ENCODE measurements at regions not wholly inside any gene's neighbourhood (a gene's known extent, or its start where the extent isn't known, plus 50 kb on each side); places are given as distances from the start of the nearest gene placed in this dataset.
"Not testable (repeated sequence)": the region's sequence is repeated elsewhere in the genome, so short reads cannot be mapped to it uniquely, and the experiment has no call there.

DNA sequence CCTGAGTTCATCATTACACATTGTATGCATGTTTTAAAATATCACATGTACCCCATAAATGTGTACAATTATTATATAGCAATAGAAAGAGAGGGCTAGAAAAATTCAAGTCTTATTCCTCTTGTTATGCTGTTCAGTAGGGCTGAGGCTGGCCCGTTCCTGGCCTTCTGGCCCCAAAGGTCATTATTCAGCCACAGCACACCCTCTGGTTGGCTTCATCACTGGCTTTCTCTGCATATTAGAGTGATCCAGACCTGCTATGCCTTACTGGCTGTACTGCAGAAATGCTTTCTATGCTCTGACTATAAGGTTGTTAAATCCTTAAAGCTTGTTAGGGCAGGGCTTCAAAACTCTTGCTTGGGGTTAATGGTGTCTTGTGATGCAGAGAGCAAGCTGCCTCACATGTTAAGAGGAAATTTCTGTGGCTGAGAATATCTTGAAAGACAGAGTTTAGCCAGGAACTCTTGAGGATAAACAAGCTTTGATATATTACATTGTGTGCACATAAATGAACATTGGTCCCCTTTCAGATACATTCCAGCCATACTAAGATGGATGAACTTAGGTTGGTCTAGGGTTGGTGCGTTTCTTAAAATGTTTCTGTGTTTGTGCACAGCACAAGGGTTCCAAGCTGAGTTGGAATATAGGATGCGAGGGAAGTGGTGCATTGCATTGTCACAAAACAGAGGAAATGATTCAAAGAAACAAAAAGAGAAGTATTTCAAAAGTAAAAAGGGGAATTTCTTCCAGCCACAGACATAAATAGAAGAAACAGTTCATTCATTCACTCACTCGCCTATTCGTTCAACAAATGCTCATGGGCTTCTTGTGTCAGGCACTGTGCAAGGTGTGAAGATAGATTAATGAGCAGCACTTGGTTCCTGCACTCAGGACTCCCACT, 61.6 kb upstream of the WDR11 start:
- H3K4me3 Mint-ChIP-seq: no peak overlapping the region
- ATAC-seq (no peak), DNase-seq (no peak)
- H3K4me1 Mint-ChIP-seq (ENCODE audit: low read depth): no peaks in the 10 kb centered on the region
- no peaks in the 10 kb centered on the region for H3K36me3 Mint-ChIP-seq (ENCODE audit: low read depth)
- peaks cover 3% of the 10 kb centered on the region for H3K27me3 Mint-ChIP-seq
- CTCF ChIA-PET: no interaction called here
- H3K27ac Mint-ChIP-seq: no peak overlapping the region
- intact Hi-C loops (cut with micrococcal nuclease): no loop called here
- TF ChIP-seq, protein P1, sequence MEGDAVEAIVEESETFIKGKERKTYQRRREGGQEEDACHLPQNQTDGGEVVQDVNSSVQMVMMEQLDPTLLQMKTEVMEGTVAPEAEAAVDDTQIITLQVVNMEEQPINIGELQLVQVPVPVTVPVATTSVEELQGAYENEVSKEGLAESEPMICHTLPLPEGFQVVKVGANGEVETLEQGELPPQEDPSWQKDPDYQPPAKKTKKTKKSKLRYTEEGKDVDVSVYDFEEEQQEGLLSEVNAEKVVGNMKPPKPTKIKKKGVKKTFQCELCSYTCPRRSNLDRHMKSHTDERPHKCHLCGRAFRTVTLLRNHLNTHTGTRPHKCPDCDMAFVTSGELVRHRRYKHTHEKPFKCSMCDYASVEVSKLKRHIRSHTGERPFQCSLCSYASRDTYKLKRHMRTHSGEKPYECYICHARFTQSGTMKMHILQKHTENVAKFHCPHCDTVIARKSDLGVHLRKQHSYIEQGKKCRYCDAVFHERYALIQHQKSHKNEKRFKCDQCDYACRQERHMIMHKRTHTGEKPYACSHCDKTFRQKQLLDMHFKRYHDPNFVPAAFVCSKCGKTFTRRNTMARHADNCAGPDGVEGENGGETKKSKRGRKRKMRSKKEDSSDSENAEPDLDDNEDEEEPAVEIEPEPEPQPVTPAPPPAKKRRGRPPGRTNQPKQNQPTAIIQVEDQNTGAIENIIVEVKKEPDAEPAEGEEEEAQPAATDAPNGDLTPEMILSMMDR (IDR thresholded peaks at IDR 0.05): no peak
- no peaks in the 10 kb centered on the region for H3K9me3 Mint-ChIP-seq
- POLR2A ChIA-PET: no interaction called here

DNA sequence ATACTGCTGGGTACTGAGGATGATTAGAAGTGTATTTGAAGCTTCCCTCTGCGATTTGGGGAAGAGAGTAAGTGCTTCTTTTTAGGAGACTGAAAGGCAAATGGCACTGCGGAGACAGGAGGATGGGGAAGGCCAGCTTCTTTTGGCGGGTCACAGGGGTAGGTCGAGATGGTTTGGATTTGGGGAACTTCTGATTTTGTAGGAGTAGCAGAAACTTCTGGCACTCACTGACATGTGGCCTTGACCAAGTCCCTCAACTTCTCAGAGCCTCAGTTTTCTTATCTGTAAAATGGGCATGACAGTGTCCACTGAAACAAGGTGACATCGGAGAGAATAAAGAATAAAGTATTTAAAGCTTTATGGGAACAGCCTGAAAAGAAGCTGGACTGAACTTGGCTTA, 59.8 kb upstream of the WDR11 start:
- intact Hi-C loops (cut with micrococcal nuclease): no loop called here
- H3K4me3 Mint-ChIP-seq: no peak overlapping the region
- H3K9me3 Mint-ChIP-seq: no peaks in the 10 kb centered on the region
- no peaks in the 10 kb centered on the region for H3K4me1 Mint-ChIP-seq (ENCODE audit: low read depth)
- peaks cover 3% of the 10 kb centered on the region for H3K27me3 Mint-ChIP-seq
- TF ChIP-seq, protein P1 (IDR thresholded peaks at IDR 0.05): no peak
- ATAC-seq (no peak), DNase-seq (no peak)
- H3K36me3 Mint-ChIP-seq (ENCODE audit: low read depth): no peaks in the 10 kb centered on the region
- POLR2A ChIA-PET: no interaction called here
- no peak overlapping the region for H3K27ac Mint-ChIP-seq
- CTCF ChIA-PET: no interaction called here

DNA sequence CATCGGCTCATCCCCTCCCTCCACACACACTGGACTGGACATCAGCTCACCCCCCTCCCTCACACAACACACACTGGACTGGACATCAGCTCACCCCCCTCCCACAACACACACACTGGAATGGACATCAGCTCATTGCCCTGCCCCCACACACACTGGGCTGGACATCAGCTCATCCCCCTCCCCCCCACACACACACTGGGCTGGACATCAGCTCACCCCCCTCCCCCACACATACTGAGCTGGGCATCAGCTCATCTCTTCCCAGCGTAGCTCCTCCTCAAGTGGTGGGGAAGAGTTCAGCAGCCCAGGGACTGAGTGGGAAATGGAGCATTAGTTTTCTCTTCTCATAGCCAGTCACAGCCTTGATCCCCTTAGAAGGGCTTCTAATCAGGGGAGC, 58.1 kb upstream of the WDR11 start:
- no peak overlapping the region for H3K4me3 Mint-ChIP-seq
- no peak overlapping the region for H3K27ac Mint-ChIP-seq
- TF ChIP-seq, protein P1 (IDR thresholded peaks at IDR 0.05): no peak
- ChIA-PET CTCF (no interaction called here), POLR2A (interaction anchor here (0.6 kb wide), 1 partner anchor 1106 kb away, joined by 3 read pairs; no protein-coding TSS in a partner anchor)
- intact Hi-C loops (cut with micrococcal nuclease): no loop called here
- no peak for ATAC-seq
- H3K4me1 Mint-ChIP-seq (ENCODE audit: low read depth): no peaks in the 10 kb centered on the region
- no peaks in the 10 kb centered on the region for H3K36me3 Mint-ChIP-seq (ENCODE audit: low read depth)
- no peak for DNase-seq
- H3K27me3 Mint-ChIP-seq: peaks cover 3% of the 10 kb centered on the region
- no peaks in the 10 kb centered on the region for H3K9me3 Mint-ChIP-seq

DNA sequence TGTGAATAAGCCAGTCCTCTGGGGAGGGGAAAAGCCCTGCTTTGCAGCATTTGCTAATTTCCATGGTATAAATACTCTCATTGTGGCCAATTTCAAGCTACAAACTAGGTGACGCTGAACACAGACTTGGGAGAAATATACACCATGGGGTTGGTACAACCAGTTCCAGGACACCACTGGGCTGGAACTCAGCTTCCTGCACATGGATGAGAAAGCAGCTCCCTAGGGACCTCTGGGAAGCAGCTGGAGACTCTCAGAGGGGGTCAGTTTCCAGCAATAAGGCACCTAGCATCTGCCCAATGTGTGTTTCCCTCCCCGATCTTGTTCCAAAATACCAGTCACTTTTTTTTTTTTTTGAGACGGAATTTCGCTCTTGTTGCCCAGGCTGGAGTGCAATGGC, 56.8 kb upstream of the WDR11 start:
- Mint-ChIP-seq H3K4me1 (ENCODE audit: low read depth) (no peaks in the 10 kb centered on the region), H3K4me3 (no peak overlapping the region), H3K27ac (no peak overlapping the region), H3K9me3 (no peaks in the 10 kb centered on the region), H3K27me3 (peaks cover 3% of the 10 kb centered on the region), H3K36me3 (ENCODE audit: low read depth) (no peaks in the 10 kb centered on the region)
- TF ChIP-seq, protein P1 (IDR thresholded peaks at IDR 0.05): no peak
- DNase-seq (no peak), ATAC-seq (no peak)
- intact Hi-C loops (cut with micrococcal nuclease): no loop called here
- POLR2A ChIA-PET: no interaction called here
- CTCF ChIA-PET: no interaction called here

DNA sequence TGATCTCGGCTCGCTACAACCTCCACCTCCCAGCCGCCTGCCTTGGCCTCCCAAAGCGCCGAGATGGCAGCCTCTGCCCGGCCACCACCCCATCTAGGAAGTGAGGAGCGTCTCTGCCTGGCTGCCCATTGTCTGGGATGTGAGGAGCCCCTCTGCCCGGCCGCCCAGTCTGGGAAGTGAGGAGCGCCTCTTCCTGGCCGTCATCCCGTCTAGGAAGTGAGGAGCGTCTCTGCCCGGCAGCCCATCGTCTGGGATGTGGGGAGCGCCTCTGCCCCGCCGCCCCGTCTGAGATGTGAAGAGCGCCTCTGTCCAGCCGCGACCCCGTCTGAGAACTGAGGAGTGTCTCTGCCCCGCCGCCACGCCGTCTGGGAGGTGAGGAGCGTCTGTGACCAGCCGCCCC, 52.9 kb upstream of the WDR11 start:
- DNase-seq; CTCF ChIA-PET; H3K27ac Mint-ChIP-seq; POLR2A ChIA-PET; ATAC-seq; intact Hi-C loops (cut with micrococcal nuclease); H3K27me3 Mint-ChIP-seq; H3K4me1 Mint-ChIP-seq (ENCODE audit: low read depth); H3K4me3 Mint-ChIP-seq; H3K36me3 Mint-ChIP-seq (ENCODE audit: low read depth); H3K9me3 Mint-ChIP-seq: not testable (repeated sequence)
